ENCODE measurements at regions not wholly inside any gene's neighbourhood (a gene's known extent, or its start where the extent isn't known, plus 50 kb on each side); places are given as distances from the start of the nearest gene placed in this dataset.

DNA sequence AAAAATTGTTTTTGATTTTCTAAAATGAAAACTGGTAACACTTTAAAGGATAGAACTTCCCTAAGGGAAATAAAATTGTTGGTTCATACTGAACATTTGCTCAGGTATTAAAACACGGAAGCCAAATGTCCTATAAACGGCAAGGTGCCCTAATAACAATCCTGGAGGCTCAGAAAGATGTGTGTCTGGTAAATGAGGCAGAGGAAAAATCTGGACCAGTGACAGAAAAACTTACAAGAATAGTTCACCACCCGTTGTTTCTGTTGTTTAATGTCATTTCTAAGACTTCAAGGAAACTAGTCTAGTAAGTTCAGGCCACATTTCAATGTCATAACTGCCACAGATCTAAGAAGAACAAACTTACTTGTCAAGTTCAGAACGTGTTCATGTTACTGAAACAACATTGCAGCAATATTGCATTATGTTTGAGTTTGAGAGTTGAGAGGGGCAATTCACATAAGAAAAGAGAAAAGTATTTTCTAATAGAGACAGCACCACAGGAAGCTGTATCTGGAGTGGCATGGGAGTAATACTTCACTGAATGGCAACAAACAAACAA, 476.6 kb downstream of the GRXCR1 start (continued):
- TF ChIP-seq, protein P1, sequence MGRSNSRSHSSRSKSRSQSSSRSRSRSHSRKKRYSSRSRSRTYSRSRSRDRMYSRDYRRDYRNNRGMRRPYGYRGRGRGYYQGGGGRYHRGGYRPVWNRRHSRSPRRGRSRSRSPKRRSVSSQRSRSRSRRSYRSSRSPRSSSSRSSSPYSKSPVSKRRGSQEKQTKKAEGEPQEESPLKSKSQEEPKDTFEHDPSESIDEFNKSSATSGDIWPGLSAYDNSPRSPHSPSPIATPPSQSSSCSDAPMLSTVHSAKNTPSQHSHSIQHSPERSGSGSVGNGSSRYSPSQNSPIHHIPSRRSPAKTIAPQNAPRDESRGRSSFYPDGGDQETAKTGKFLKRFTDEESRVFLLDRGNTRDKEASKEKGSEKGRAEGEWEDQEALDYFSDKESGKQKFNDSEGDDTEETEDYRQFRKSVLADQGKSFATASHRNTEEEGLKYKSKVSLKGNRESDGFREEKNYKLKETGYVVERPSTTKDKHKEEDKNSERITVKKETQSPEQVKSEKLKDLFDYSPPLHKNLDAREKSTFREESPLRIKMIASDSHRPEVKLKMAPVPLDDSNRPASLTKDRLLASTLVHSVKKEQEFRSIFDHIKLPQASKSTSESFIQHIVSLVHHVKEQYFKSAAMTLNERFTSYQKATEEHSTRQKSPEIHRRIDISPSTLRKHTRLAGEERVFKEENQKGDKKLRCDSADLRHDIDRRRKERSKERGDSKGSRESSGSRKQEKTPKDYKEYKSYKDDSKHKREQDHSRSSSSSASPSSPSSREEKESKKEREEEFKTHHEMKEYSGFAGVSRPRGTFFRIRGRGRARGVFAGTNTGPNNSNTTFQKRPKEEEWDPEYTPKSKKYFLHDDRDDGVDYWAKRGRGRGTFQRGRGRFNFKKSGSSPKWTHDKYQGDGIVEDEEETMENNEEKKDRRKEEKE (IDR thresholded peaks at IDR 0.05; ENCODE audit: borderline replicate concordance in 1 of 2, control insufficient read depth in 1 of 2, low read depth in 2 of 2, low read length in 1 of 2): no peak
- TF ChIP-seq, protein P2, sequence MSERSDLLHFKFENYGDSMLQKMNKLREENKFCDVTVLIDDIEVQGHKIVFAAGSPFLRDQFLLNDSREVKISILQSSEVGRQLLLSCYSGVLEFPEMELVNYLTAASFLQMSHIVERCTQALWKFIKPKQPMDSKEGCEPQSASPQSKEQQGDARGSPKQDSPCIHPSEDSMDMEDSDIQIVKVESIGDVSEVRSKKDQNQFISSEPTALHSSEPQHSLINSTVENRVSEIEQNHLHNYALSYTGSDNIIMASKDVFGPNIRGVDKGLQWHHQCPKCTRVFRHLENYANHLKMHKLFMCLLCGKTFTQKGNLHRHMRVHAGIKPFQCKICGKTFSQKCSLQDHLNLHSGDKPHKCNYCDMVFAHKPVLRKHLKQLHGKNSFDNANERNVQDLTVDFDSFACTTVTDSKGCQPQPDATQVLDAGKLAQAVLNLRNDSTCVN (CRISPR knock-in tag; IDR thresholded peaks at IDR 0.05): no peak
- TF ChIP-seq, protein P3, sequence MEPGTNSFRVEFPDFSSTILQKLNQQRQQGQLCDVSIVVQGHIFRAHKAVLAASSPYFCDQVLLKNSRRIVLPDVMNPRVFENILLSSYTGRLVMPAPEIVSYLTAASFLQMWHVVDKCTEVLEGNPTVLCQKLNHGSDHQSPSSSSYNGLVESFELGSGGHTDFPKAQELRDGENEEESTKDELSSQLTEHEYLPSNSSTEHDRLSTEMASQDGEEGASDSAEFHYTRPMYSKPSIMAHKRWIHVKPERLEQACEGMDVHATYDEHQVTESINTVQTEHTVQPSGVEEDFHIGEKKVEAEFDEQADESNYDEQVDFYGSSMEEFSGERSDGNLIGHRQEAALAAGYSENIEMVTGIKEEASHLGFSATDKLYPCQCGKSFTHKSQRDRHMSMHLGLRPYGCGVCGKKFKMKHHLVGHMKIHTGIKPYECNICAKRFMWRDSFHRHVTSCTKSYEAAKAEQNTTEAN (CRISPR knock-in tag; IDR thresholded peaks at IDR 0.05): no peak
- TF ChIP-seq RBBP5 (IDR thresholded peaks at IDR 0.05; ENCODE audit: borderline replicate concordance, insufficient read depth, low read length, poor library complexity, severe bottlenecking) (no peak), KLF6 (CRISPR knock-in tag; IDR thresholded peaks at IDR 0.05; ENCODE audit: borderline replicate concordance) (no peak), NR3C1 (CRISPR knock-in tag; IDR thresholded peaks at IDR 0.05) (no peak), ZNF165 (CRISPR knock-in tag; IDR thresholded peaks at IDR 0.05; ENCODE audit: borderline replicate concordance) (no peak), PCBP1 (IDR thresholded peaks at IDR 0.05; ENCODE audit: low read depth, low read length, poor library complexity, severe bottlenecking) (no peak), KLF16 (IDR thresholded peaks at IDR 0.05) (no peak)
